Psoas muscle (tissue), 7 donors: ENCODE measurements at regions not wholly inside any gene's neighbourhood (a gene's known extent, or its start where the extent isn't known, plus 50 kb on each side); places are given as distances from the start of the nearest gene placed in this dataset.

Experiments
- ATAC-seq, 4 donors: fragments of 200-7000 bp; cut with Tn5 transposase; one replicate each; pipeline ENCODE4 v1.9.1; 2020; ENCODE audit warnings: moderate library complexity in 3 of 4, mild to moderate bottlenecking in 2 of 4
- DNase-seq, 2 donors: peaks; one replicate each; pipeline ENCODE4 v3.0.0-alpha.2; 2020
- H3K27ac ChIP-seq: fragments of 200-600 bp; one replicate; pipeline ENCODE4 v1.8.0; 2022
- H3K27me3 ChIP-seq, 3 donors: fragments of 200-600 bp in 1 of 3; one replicate each; pipeline versions ENCODE4 v1.6.1 to v1.8.0; 2013 to 2022; ENCODE audit warnings: low read length in 2 of 3, mild to moderate bottlenecking in 2 of 3, moderate library complexity in 1 of 3; ENCODE audit not compliant: insufficient read depth in 3 of 3
- H3K36me3 ChIP-seq, 2 donors: fragments of 200-600 bp in 1 of 2; one replicate each; pipeline versions ENCODE4 v1.6.1 to v1.8.0; 2013 to 2022; ENCODE audit warnings: low read depth in 1 of 2, mild to moderate bottlenecking in 1 of 2, moderate library complexity in 1 of 2; ENCODE audit not compliant: insufficient read depth in 1 of 2
- H3K4me1 ChIP-seq: fragments of 200-600 bp; one replicate; pipeline ENCODE4 v1.8.0; 2022
- H3K4me3 ChIP-seq: fragments of 200-600 bp; one replicate; pipeline ENCODE4 v1.8.0; 2022; ENCODE audit warnings: mild to moderate bottlenecking
- H3K9me3 ChIP-seq: fragments of 200-600 bp; one replicate; pipeline ENCODE4 v1.8.0; 2022
- CTCF ChIP-seq: fragments of 200-600 bp; IDR thresholded peaks from one replicate; pipeline ENCODE4 v1.8.0; 2022; ENCODE audit warnings: antibody characterized with exemption
- WGBS, 3 donors: extraction: QIAGEN DNeasy Blood & Tissue Kit; methylation state at CpG; one replicate each; pipeline versions ENCODE4 v1.1.6 to v1.1.7; 2013; 5-methylcytosine and 5-hydroxymethylcytosine counted together
- intact Hi-C, 2 donors: fragments of 100-400 bp; cut with DNase I; formaldehyde crosslinking; loops; one replicate each; pipeline versions ENCODE4 v1.11.0 to v1.14.2; 2022
- donor health status: healthy with polysubstance abuse.
- donor health status: DM: no; HTN: no; CAD: no; lungs with moderate emphysema.
- donor health status: Bipolar disorder and iron deficiency.
- donor health status: healthy.
- donor health status: DM: yes; HTN: yes; CAD: no.
- donor health status: DM: no; HTN: no; CAD: no.
- donor health status: DM: yes; HTN: yes; CAD: no.

- Histone ChIP-seq H3K4me1 (no peaks in the 10 kb centered on the region), H3K4me3 (no peak overlapping the region), H3K27me3 (peaks cover 0 to 7% (median 0%) of the 10 kb centered on the region in 3 donors), H3K36me3 (no peaks in the 10 kb centered on the region), H3K9me3 (no peaks in the 10 kb centered on the region), H3K27ac (no peak overlapping the region)
- 22 to 34% (median 32%) methylated on average over 2 of the region's 2 CpGs for WGBS, 3 donors
- DNase-seq: no peak
- TF ChIP-seq CTCF: no peak
- ATAC-seq: no peak
- intact Hi-C loops: no loop called here
Observed at GRCh38 chr20:39638731-39639130, 676.6 kb downstream of the DHX35 start.

- H3K9me3 ChIP-seq: no peaks in the 10 kb centered on the region
- DNase-seq (no peak), ATAC-seq (no peak)
- no peaks in the 10 kb centered on the region for H3K4me1 ChIP-seq
- no peak for TF ChIP-seq CTCF
- H3K27ac ChIP-seq: no peak overlapping the region
- peaks cover 0 to 7% (median 0%) of the 10 kb centered on the region in 3 donors for H3K27me3 ChIP-seq
- no peak overlapping the region for H3K4me3 ChIP-seq
- WGBS, 3 donors: 63 to 70% (median 65%) methylated on average over 7 of the region's 7 CpGs
- intact Hi-C loops: no loop called here
- no peaks in the 10 kb centered on the region for H3K36me3 ChIP-seq
Observed at GRCh38 chr20:39633689-39634088, 671.5 kb downstream of the DHX35 start.

GRCh38 chr20:39632757-39633156 lies 670.6 kb downstream of the DHX35 start:
- Histone ChIP-seq H3K36me3 (no peaks in the 10 kb centered on the region), H3K4me1 (no peaks in the 10 kb centered on the region), H3K27ac (no peak overlapping the region), H3K27me3 (peaks cover 0 to 6% (median 0%) of the 10 kb centered on the region in 3 donors), H3K9me3 (no peaks in the 10 kb centered on the region), H3K4me3 (no peak overlapping the region)
- no peak for TF ChIP-seq CTCF
- intact Hi-C loops: no loop called here
- DNase-seq: no peak
- ATAC-seq: no peak

- peaks cover 0 to under 1% (median 0%) of the 10 kb centered on the region in 3 donors for H3K27me3 ChIP-seq
- no peak for DNase-seq
- intact Hi-C loops: no loop called here
Observed at GRCh38 chr20:39632176-39632575, 670.0 kb downstream of the DHX35 start.

More at GRCh38 chr20:39632176-39632575, 670.0 kb downstream of the DHX35 start:
- H3K4me3 ChIP-seq: no peak overlapping the region
- no peaks in the 10 kb centered on the region for H3K4me1 ChIP-seq
- H3K36me3 ChIP-seq: no peaks in the 10 kb centered on the region
- no peak for ATAC-seq
- no peaks in the 10 kb centered on the region for H3K9me3 ChIP-seq
- TF ChIP-seq CTCF: no peak
- H3K27ac ChIP-seq: no peak overlapping the region
